BJ (cell line): ENCODE measurements at regions not wholly inside any gene's neighbourhood (a gene's known extent, or its start where the extent isn't known, plus 50 kb on each side); places are given as distances from the start of the nearest gene placed in this dataset.

Experiments
- CTCF ChIA-PET: fragments of 350-600 bp; formaldehyde crosslinking; extraction: SDS; loops from one replicate; lab custom pipeline; 2021; ENCODE audit warnings: antibody characterized with exemption, inconsistent platforms; lab: Yijun Ruan, JAX
- POLR2A ChIA-PET: fragments of 300-600 bp; sonication (Branson Sonifier 250); formaldehyde crosslinking; extraction: SDS; loops from one replicate; lab custom pipeline; 2021; ENCODE audit warnings: antibody characterized with exemption; lab: Charles Lee
- DNase-seq: peaks from one replicate; pipeline ENCODE4 v3.0.0-alpha.2; 2011; ENCODE audit warnings: low read depth
- H3K27me3 ChIP-seq: 2 replicates; pipeline ENCODE4 v1.6.0; 2011; ENCODE audit warnings: low read length; ENCODE audit not compliant: control insufficient read depth, insufficient read depth
- H3K36me3 ChIP-seq: 2 replicates; pipeline ENCODE4 v1.5.1; 2011; ENCODE audit warnings: low read length; ENCODE audit not compliant: control insufficient read depth, insufficient read depth
- H3K4me3 ChIP-seq: 2 replicates; pipeline ENCODE4 v1.5.1; 2011; ENCODE audit warnings: low read depth, mild to moderate bottlenecking, control low read depth, low read length
- TF ChIP-seq, protein P1 (sequence below): IDR thresholded peaks from 2 replicates; pipeline ENCODE4 v1.5.1; 2011; ENCODE audit warnings: low read depth, mild to moderate bottlenecking, control low read depth, inconsistent platforms, low read length, moderate library complexity; ENCODE audit not compliant: insufficient read depth

DNA sequence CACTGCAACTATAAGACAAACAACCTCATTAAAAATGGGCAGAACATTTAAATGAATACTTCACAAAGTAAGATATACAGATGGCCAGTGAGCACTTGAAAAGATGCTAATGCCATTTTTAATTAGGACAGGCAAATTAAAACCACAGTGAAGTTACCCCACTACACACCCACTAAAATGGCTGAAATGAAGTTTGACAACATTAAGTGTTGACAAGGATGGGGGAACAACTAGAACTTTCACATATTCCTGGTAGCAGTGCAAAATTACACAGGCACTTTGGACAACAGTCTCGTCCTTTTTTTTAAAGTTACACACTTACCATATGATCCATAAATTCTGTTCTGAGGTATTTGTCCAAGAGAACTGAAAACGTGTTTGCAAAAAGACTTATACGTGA lies 278.9 kb upstream of the DIO3 start:
- POLR2A ChIA-PET: no interaction called here
- CTCF ChIA-PET: no interaction called here
- H3K27me3 ChIP-seq: peaks cover 4% of the 10 kb centered on the region
- no peak for DNase-seq
- H3K36me3 ChIP-seq: no peaks in the 10 kb centered on the region
- H3K4me3 ChIP-seq: no peak overlapping the region
- TF ChIP-seq, protein P1, sequence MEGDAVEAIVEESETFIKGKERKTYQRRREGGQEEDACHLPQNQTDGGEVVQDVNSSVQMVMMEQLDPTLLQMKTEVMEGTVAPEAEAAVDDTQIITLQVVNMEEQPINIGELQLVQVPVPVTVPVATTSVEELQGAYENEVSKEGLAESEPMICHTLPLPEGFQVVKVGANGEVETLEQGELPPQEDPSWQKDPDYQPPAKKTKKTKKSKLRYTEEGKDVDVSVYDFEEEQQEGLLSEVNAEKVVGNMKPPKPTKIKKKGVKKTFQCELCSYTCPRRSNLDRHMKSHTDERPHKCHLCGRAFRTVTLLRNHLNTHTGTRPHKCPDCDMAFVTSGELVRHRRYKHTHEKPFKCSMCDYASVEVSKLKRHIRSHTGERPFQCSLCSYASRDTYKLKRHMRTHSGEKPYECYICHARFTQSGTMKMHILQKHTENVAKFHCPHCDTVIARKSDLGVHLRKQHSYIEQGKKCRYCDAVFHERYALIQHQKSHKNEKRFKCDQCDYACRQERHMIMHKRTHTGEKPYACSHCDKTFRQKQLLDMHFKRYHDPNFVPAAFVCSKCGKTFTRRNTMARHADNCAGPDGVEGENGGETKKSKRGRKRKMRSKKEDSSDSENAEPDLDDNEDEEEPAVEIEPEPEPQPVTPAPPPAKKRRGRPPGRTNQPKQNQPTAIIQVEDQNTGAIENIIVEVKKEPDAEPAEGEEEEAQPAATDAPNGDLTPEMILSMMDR: no peak

DNA sequence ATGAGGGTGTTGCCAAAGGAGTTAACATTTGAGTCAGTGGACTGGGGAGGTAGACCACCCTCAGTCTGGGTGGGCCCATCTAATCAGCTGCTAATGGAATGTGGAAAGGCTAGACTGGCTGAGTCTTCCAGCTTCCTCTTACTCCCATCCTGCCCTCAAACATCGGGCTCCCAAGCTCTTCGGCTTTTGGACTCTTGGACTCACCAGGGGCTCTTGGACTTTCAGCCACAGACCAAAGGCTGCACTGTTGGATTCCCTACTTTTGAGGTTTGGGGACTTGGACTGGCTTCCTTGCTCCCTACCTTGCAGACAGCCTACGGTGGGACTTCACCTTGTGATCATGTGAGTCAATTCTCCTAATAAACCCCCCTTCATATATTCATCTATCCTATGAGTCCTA lies 276.6 kb upstream of the DIO3 start:
- no peaks in the 10 kb centered on the region for H3K36me3 ChIP-seq
- ChIA-PET CTCF (no interaction called here), POLR2A (no interaction called here)
- TF ChIP-seq, protein P1: no peak
- DNase-seq: no peak
- peaks cover 6% of the 10 kb centered on the region for H3K27me3 ChIP-seq
- H3K4me3 ChIP-seq: no peak overlapping the region

GRCh38 chr14:101286271-101287018 lies 274.9 kb upstream of the DIO3 start:
- Histone ChIP-seq H3K4me3 (no peak overlapping the region), H3K27me3 (peaks cover 6% of the 10 kb centered on the region), H3K36me3 (no peaks in the 10 kb centered on the region)
- no peak for DNase-seq
- ChIA-PET CTCF (no interaction called here), POLR2A (no interaction called here)
- TF ChIP-seq, protein P1: no peak

- CTCF ChIA-PET: interaction anchor here (1.3 kb wide), 1 partner anchor 8 kb away, joined by 3 read pairs; no protein-coding TSS in a partner anchor
- no peak for DNase-seq
- Histone ChIP-seq H3K36me3 (no peaks in the 10 kb centered on the region), H3K27me3 (peaks cover 6% of the 10 kb centered on the region), H3K4me3 (no peak overlapping the region)
- TF ChIP-seq, protein P1: no peak
- POLR2A ChIA-PET: no interaction called here
Measured at GRCh38 chr14:101288436-101289229, 272.7 kb upstream of the DIO3 start.

GRCh38 chr14:101289230-101289690 lies 272.0 kb upstream of the DIO3 start:
- TF ChIP-seq, protein P1: no peak
- H3K27me3 ChIP-seq: peaks cover 6% of the 10 kb centered on the region
- no peak for DNase-seq
- H3K4me3 ChIP-seq: no peak overlapping the region
- POLR2A ChIA-PET: no interaction called here
- CTCF ChIA-PET: no interaction called here
- no peaks in the 10 kb centered on the region for H3K36me3 ChIP-seq
